ENCODE measurements at regions not wholly inside any gene's neighbourhood (a gene's known extent, or its start where the extent isn't known, plus 50 kb on each side); places are given as distances from the start of the nearest gene placed in this dataset.

DNA sequence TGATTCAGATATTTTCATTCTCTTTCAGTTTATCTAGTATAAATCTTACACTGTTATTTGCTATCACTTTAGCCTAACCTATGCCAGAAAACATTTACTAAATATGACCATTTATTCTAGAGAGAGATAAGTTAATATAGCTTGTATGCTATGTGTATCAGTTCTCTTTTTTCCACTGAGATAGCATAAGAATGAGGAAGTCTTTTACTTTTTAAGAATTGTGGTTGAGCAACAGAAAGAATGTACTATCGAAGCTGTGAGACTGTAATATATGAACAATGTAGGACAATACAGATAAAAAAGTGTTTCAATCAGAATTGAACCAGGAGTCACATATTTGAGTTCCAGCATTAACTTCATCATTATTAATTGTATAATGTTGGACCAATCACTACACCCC lies 479.9 kb upstream of the PLXNA2 start:
- Histone ChIP-seq H3K27ac (no peak overlapping the region), H3K79me2 (ENCODE audit: low read depth) (no peaks in the 10 kb centered on the region), H3K4me3 (no peak overlapping the region), H3K9me2 (ENCODE audit: insufficient read depth) (no peaks in the 10 kb centered on the region), H3K36me3 (ENCODE audit: low read depth) (no peaks in the 10 kb centered on the region), H3K4me1 (replicated peaks; ENCODE audit: insufficient read depth) (no peaks in the 10 kb centered on the region), H3K27me3 (ENCODE audit: insufficient read depth, low read depth) (peaks cover 9% of the 10 kb centered on the region), H3F3A (ENCODE audit: insufficient read depth, low read depth) (no peaks in the 10 kb centered on the region), H3K9me3 (ENCODE audit: insufficient read depth, low read depth) (peaks cover 7% of the 10 kb centered on the region; the same call in 1 of the 2 replicates), H3K4me2 (no peak overlapping the region), H4K20me1 (ENCODE audit: insufficient read depth) (no peaks in the 10 kb centered on the region), H2AFZ (no peak overlapping the region)
- no peak for DNase-seq
- ChIA-PET POLR2A (ENCODE audit: unreplicated experiment) (no interaction called here), CTCF (no interaction called here)
- intact Hi-C loops (cut with micrococcal nuclease; ENCODE audit: unreplicated experiment) = no loop called here
- no TSS peak for BruUV-seq (replicated peaks)
- no peak for TF ChIP-seq CTCF (conservative IDR thresholded peaks at IDR 0.05)
- no peak for TF ChIP-seq EZH2 (IDR thresholded peaks at IDR 0.05; ENCODE audit: low read depth)

DNA sequence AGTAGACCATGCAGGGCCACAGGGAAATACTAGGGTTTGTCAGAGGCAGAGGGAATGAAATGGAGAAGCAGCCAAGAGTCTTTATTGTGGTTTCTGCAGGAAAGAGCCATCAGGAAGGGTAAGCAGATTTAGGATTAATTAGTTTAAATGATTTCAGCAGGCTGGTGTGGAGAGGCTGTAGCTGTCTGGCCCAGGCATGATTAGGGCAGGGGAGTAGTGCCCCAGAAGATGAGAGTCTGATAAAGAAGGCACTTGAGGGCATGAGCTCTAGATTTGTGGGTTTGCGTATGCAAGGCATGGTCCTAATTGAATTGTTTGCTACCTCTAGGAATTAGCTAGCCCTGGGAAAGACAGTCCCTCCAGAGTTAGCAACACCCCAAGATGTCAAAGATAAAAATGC lies 484.6 kb upstream of the PLXNA2 start:
- Histone ChIP-seq H3K27me3 (ENCODE audit: insufficient read depth, low read depth) (no peaks in the 10 kb centered on the region; the same call in 1 of the 2 replicates), H4K20me1 (ENCODE audit: insufficient read depth) (no peaks in the 10 kb centered on the region), H3K9me2 (ENCODE audit: insufficient read depth) (no peaks in the 10 kb centered on the region), H3K4me1 (replicated peaks; ENCODE audit: insufficient read depth) (no peaks in the 10 kb centered on the region), H3K27ac (no peak overlapping the region), H3K4me3 (no peak overlapping the region), H3K4me2 (no peak overlapping the region), H3K79me2 (ENCODE audit: low read depth) (no peaks in the 10 kb centered on the region), H2AFZ (no peak overlapping the region), H3K9me3 (ENCODE audit: insufficient read depth, low read depth) (no peaks in the 10 kb centered on the region), H3F3A (ENCODE audit: insufficient read depth, low read depth) (no peaks in the 10 kb centered on the region), H3K36me3 (ENCODE audit: low read depth) (no peaks in the 10 kb centered on the region)
- DNase-seq = no peak
- TF ChIP-seq EZH2 (IDR thresholded peaks at IDR 0.05; ENCODE audit: low read depth) (no peak), CTCF (conservative IDR thresholded peaks at IDR 0.05) (no peak)
- ChIA-PET POLR2A (ENCODE audit: unreplicated experiment) (no interaction called here), CTCF (no interaction called here)
- intact Hi-C loops (cut with micrococcal nuclease; ENCODE audit: unreplicated experiment) = no loop called here
- no TSS peak for BruUV-seq (replicated peaks)

GRCh38 chr1:208731981-208732821 lies 488.0 kb upstream of the PLXNA2 start:
- Histone ChIP-seq H3K4me1 (replicated peaks; ENCODE audit: insufficient read depth) (no peaks in the 10 kb centered on the region), H3K9me2 (ENCODE audit: insufficient read depth) (no peaks in the 10 kb centered on the region), H3F3A (ENCODE audit: insufficient read depth, low read depth) (no peaks in the 10 kb centered on the region), H3K36me3 (ENCODE audit: low read depth) (no peaks in the 10 kb centered on the region), H3K27me3 (ENCODE audit: insufficient read depth, low read depth) (no peaks in the 10 kb centered on the region; the same call in 1 of the 2 replicates), H4K20me1 (ENCODE audit: insufficient read depth) (no peaks in the 10 kb centered on the region), H3K4me3 (no peak overlapping the region), H3K27ac (no peak overlapping the region), H3K79me2 (ENCODE audit: low read depth) (no peaks in the 10 kb centered on the region), H3K9me3 (ENCODE audit: insufficient read depth, low read depth) (no peaks in the 10 kb centered on the region), H3K4me2 (no peak overlapping the region), H2AFZ (no peak overlapping the region)
- TF ChIP-seq CTCF (conservative IDR thresholded peaks at IDR 0.05) (no peak), EZH2 (IDR thresholded peaks at IDR 0.05; ENCODE audit: low read depth) (no peak)
- BruUV-seq (replicated peaks) = no TSS peak
- POLR2A ChIA-PET (ENCODE audit: unreplicated experiment) = no interaction called here
- CTCF ChIA-PET = no interaction called here
- DNase-seq = no peak
- intact Hi-C loops (cut with micrococcal nuclease; ENCODE audit: unreplicated experiment) = no loop called here

Measured in PC-9 (cell line).